WTC11 (cell line): ENCODE measurements at regions not wholly inside any gene's neighbourhood (a gene's known extent, or its start where the extent isn't known, plus 50 kb on each side); places are given as distances from the start of the nearest gene placed in this dataset.

Experiments
- CBFB ChIP-seq: sonication (generic); formaldehyde crosslinking; IDR thresholded peaks from 2 replicates; pipeline ENCODE4 v1.8.1; 2022; ENCODE audit warnings: mild to moderate bottlenecking, low read depth, missing genetic modification reagents
- CREB1 ChIP-seq: sonication (generic); formaldehyde crosslinking; IDR thresholded peaks from 2 replicates; pipeline ENCODE4 v1.8.0; 2023; ENCODE audit warnings: mild to moderate bottlenecking, missing genetic modification reagents
- ELF4 ChIP-seq: sonication (generic); formaldehyde crosslinking; IDR thresholded peaks from 2 replicates; pipeline ENCODE4 v1.8.1; 2022; ENCODE audit warnings: low read depth, mild to moderate bottlenecking, moderate library complexity, missing genetic modification reagents
- TEAD4 ChIP-seq: sonication (generic); formaldehyde crosslinking; IDR thresholded peaks from 2 replicates; pipeline ENCODE4 v1.8.0; 2022; ENCODE audit warnings: mild to moderate bottlenecking, missing genetic modification reagents
- TP53 ChIP-seq: sonication (generic); formaldehyde crosslinking; IDR thresholded peaks from 2 replicates; pipeline ENCODE4 v1.8.1; 2023; ENCODE audit warnings: mild to moderate bottlenecking, missing genetic modification reagents
- TF ChIP-seq, protein P1 (sequence below): sonication (generic); formaldehyde crosslinking; IDR thresholded peaks from 2 replicates; pipeline ENCODE4 v1.8.1; 2022; ENCODE audit warnings: missing genetic modification reagents, borderline replicate concordance
- TF ChIP-seq, protein P2 (sequence below): sonication (generic); formaldehyde crosslinking; IDR thresholded peaks from 2 replicates; pipeline ENCODE4 v1.8.1; 2023; ENCODE audit warnings: mild to moderate bottlenecking, missing genetic modification reagents, moderate library complexity
- TF ChIP-seq, protein P3 (sequence below): sonication (generic); formaldehyde crosslinking; IDR thresholded peaks from 2 replicates; pipeline ENCODE4 v1.8.0; 2022; ENCODE audit warnings: mild to moderate bottlenecking, missing genetic modification reagents
- TF ChIP-seq, protein P4 (sequence below): sonication (generic); formaldehyde crosslinking; IDR thresholded peaks from 2 replicates; pipeline ENCODE4 v1.8.0; 2022; ENCODE audit warnings: mild to moderate bottlenecking, missing genetic modification reagents

DNA sequence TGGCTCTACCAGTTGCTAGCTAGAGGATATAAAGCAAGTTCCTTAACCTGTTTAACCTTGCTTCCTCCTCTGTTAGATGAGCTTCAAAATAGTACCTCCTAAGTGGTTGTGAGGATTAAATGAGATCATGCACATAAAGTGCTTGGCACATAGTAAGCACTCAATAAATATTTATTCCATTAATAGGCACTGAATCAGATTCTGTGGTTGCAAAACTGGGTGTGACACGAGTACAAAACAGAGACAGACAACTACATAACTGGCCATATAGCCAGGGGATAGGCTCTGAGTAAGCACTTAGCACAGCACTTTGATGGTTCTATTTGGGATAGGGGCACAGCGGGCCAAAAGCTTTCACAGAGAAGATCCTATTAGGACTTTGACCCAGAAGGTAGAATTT is 150.3 kb downstream of the RELL1 start:
- TF ChIP-seq, protein P1, sequence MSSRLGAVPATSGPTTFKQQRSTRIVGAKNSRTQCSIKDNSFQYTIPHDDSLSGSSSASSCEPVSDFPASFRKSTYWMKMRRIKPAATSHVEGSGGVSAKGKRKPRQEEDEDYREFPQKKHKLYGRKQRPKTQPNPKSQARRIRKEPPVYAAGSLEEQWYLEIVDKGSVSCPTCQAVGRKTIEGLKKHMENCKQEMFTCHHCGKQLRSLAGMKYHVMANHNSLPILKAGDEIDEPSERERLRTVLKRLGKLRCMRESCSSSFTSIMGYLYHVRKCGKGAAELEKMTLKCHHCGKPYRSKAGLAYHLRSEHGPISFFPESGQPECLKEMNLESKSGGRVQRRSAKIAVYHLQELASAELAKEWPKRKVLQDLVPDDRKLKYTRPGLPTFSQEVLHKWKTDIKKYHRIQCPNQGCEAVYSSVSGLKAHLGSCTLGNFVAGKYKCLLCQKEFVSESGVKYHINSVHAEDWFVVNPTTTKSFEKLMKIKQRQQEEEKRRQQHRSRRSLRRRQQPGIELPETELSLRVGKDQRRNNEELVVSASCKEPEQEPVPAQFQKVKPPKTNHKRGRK (CRISPR knock-in tag): no peak
- TF ChIP-seq CREB1 (no peak), TEAD4 (CRISPR knock-in tag) (no peak), ELF4 (no peak), CBFB (no peak), TP53 (CRISPR knock-in tag) (no peak)
- TF ChIP-seq, protein P2, sequence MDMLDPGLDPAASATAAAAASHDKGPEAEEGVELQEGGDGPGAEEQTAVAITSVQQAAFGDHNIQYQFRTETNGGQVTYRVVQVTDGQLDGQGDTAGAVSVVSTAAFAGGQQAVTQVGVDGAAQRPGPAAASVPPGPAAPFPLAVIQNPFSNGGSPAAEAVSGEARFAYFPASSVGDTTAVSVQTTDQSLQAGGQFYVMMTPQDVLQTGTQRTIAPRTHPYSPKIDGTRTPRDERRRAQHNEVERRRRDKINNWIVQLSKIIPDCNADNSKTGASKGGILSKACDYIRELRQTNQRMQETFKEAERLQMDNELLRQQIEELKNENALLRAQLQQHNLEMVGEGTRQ: no peak
- TF ChIP-seq, protein P3, sequence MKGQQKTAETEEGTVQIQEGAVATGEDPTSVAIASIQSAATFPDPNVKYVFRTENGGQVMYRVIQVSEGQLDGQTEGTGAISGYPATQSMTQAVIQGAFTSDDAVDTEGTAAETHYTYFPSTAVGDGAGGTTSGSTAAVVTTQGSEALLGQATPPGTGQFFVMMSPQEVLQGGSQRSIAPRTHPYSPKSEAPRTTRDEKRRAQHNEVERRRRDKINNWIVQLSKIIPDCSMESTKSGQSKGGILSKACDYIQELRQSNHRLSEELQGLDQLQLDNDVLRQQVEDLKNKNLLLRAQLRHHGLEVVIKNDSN (CRISPR knock-in tag): no peak
- TF ChIP-seq, protein P4, sequence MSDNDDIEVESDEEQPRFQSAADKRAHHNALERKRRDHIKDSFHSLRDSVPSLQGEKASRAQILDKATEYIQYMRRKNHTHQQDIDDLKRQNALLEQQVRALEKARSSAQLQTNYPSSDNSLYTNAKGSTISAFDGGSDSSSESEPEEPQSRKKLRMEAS (CRISPR knock-in tag): no peak
